ENCODE measurements at regions not wholly inside any gene's neighbourhood (a gene's known extent, or its start where the extent isn't known, plus 50 kb on each side); places are given as distances from the start of the nearest gene placed in this dataset.
A peak's percentile ranks its signal among the peaks of the same experiment; 100 is the strongest.

DNA sequence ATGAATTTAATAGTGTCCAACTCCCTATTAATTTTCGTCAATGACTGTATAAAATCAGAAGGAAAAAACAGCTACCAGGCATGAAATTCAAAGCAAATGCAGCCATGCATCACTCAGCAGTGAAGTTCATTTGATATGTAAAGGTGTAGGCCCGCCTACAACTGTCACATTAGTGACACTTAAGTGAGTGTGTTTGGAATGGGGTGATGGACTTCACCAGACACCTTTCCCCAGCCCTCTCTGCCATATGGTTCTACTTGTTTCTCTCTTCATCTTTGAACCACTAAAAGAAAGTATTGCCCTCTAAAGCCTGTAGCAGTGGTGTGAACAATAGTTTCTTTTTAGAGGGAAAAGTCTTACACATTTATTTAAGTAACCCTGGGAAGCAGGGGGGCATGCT, 124.0 kb downstream of the SIPA1L2 start:
- Histone ChIP-seq H3K36me3 (no peaks in the 10 kb centered on the region), H3K9ac (no peak overlapping the region), H2AFZ (replicated peaks) (no peak overlapping the region), H3K4me1 (peaks cover 34% of the 10 kb centered on the region), H4K20me1 (ENCODE audit: low read depth) (peaks cover 6% of the 10 kb centered on the region), H3K27ac (no peak overlapping the region), H3K79me2 (ENCODE audit: low read depth) (peaks cover 29% of the 10 kb centered on the region), H3K4me3 (no peak overlapping the region), H3K9me3 (ENCODE audit: low read depth) (no peaks in the 10 kb centered on the region), H3K4me2 (no peak overlapping the region), H3K27me3 (no peaks in the 10 kb centered on the region), H3F3A (ENCODE audit: low read depth) (peaks cover 8% of the 10 kb centered on the region)
- no peak for DNase-seq (ENCODE audit: low spot score)
- Mint-ChIP-seq H3K36me3 (peaks cover 31% of the 10 kb centered on the region), H3K27me3 (ENCODE audit: insufficient read depth, low read depth) (no peaks in the 10 kb centered on the region), H3K27ac (no peak overlapping the region), H3K9me3 (peaks cover 8% of the 10 kb centered on the region), H3K4me3 (no peak overlapping the region), H3K4me1 (peaks cover 57% of the 10 kb centered on the region)
- TF ChIP-seq, protein P1, sequence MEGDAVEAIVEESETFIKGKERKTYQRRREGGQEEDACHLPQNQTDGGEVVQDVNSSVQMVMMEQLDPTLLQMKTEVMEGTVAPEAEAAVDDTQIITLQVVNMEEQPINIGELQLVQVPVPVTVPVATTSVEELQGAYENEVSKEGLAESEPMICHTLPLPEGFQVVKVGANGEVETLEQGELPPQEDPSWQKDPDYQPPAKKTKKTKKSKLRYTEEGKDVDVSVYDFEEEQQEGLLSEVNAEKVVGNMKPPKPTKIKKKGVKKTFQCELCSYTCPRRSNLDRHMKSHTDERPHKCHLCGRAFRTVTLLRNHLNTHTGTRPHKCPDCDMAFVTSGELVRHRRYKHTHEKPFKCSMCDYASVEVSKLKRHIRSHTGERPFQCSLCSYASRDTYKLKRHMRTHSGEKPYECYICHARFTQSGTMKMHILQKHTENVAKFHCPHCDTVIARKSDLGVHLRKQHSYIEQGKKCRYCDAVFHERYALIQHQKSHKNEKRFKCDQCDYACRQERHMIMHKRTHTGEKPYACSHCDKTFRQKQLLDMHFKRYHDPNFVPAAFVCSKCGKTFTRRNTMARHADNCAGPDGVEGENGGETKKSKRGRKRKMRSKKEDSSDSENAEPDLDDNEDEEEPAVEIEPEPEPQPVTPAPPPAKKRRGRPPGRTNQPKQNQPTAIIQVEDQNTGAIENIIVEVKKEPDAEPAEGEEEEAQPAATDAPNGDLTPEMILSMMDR (IDR thresholded peaks at IDR 0.05), result no peak
- no peak for TF ChIP-seq EZH2phosphoT487 (IDR thresholded peaks at IDR 0.05)
- no peak for TF ChIP-seq EZH2 (IDR thresholded peaks at IDR 0.05)

DNA sequence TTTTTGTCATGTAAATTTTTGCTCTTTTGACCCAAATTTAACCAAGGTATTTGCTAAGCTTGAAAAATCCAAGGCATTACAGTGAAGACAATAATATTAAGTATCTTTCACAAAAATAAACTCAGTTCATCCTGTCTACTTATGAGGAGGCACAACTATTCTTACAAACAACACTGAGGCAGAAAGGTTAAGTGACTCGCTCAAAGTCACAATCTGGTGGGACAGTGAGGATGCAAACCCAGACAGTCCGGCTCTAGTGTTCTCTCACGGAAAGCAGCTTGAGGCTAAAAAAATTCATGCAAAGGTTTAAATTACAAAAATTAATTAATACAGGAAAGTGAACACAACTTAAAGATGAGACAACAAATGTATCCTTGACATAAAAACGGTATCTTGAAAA, 125.3 kb downstream of the SIPA1L2 start:
- Mint-ChIP-seq H3K27me3 (ENCODE audit: insufficient read depth, low read depth) (no peaks in the 10 kb centered on the region), H3K9me3 (peaks cover 8% of the 10 kb centered on the region), H3K27ac (peak overlapping the region; percentile 4), H3K4me1 (peaks cover 52% of the 10 kb centered on the region), H3K36me3 (peaks cover 33% of the 10 kb centered on the region), H3K4me3 (no peak overlapping the region)
- Histone ChIP-seq H3K36me3 (no peaks in the 10 kb centered on the region), H3K4me1 (peaks cover 24% of the 10 kb centered on the region), H3K79me2 (ENCODE audit: low read depth) (peaks cover 21% of the 10 kb centered on the region), H3K27ac (no peak overlapping the region), H2AFZ (replicated peaks) (no peak overlapping the region), H3K9me3 (ENCODE audit: low read depth) (no peaks in the 10 kb centered on the region), H4K20me1 (ENCODE audit: low read depth) (peaks cover 6% of the 10 kb centered on the region), H3K4me3 (no peak overlapping the region), H3F3A (ENCODE audit: low read depth) (peaks cover 6% of the 10 kb centered on the region), H3K27me3 (no peaks in the 10 kb centered on the region), H3K4me2 (no peak overlapping the region), H3K9ac (no peak overlapping the region)
- TF ChIP-seq, protein P1 (IDR thresholded peaks at IDR 0.05), result no peak
- TF ChIP-seq EZH2 (IDR thresholded peaks at IDR 0.05) (no peak), EZH2phosphoT487 (IDR thresholded peaks at IDR 0.05) (no peak)
- no peak for DNase-seq (ENCODE audit: low spot score)

DNA sequence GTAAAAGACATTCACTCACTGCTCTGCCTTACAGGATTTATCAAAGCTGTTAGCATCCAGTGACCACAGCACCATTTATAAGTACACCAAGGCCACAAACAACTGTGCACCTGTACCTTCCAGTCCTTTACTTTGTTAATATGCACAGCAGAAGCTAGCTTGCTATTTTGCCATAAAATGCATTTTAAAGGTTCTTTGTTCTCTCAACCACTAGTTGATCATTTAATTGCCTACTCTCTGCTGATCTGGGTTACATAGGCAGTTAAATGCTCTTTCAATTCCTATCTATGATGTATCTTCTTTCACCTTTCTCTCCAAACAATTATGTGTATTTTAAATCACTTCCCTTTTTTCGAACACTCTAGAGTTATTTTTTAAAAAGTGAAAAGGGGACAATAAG, 126.4 kb downstream of the SIPA1L2 start:
- no peak overlapping the region for H3K4me2 ChIP-seq
- H3K27me3 ChIP-seq, result no peaks in the 10 kb centered on the region
- TF ChIP-seq EZH2 (IDR thresholded peaks at IDR 0.05), result no peak
- H3K4me1 ChIP-seq, result peaks cover 24% of the 10 kb centered on the region
- Mint-ChIP-seq H3K9me3 (peaks cover 8% of the 10 kb centered on the region), H3K4me1 (peaks cover 54% of the 10 kb centered on the region), H3K36me3 (peaks cover 34% of the 10 kb centered on the region), H3K27ac (no peak overlapping the region), H3K27me3 (ENCODE audit: insufficient read depth, low read depth) (no peaks in the 10 kb centered on the region), H3K4me3 (no peak overlapping the region)
- no peaks in the 10 kb centered on the region for H3K9me3 ChIP-seq (ENCODE audit: low read depth)
- H3K79me2 ChIP-seq (ENCODE audit: low read depth), result peaks cover 21% of the 10 kb centered on the region
- H3K27ac ChIP-seq, result no peak overlapping the region
- no peaks in the 10 kb centered on the region for H3K36me3 ChIP-seq
- H3F3A ChIP-seq (ENCODE audit: low read depth), result peaks cover 5% of the 10 kb centered on the region
- no peak overlapping the region for H3K4me3 ChIP-seq
- H3K9ac ChIP-seq, result no peak overlapping the region
- H4K20me1 ChIP-seq (ENCODE audit: low read depth), result peaks cover 6% of the 10 kb centered on the region
- H2AFZ ChIP-seq (replicated peaks), result no peak overlapping the region
- no peak for DNase-seq (ENCODE audit: low spot score)

DNA sequence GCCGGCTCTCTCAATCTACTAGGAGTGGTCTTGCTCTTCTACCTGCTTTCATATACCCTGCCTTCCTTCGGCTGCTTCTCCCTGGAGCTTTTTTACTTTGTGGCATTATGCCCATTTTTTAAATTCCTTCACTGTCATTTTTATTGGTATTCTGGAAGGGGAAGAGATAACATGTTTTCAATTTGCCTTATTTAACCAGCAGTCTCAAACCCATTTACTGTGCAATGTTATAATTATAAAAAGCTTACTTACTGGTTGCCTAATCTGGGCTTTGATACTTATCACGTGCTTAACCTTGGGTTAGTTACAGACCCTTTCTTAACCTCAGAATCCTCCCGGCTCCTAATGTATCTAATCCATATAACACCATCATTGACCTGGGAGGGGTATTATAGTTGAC, 128.1 kb downstream of the SIPA1L2 start:
- Histone ChIP-seq H3K4me2 (no peak overlapping the region), H3K4me1 (peaks cover 14% of the 10 kb centered on the region), H3F3A (ENCODE audit: low read depth) (peaks cover 5% of the 10 kb centered on the region), H3K36me3 (no peaks in the 10 kb centered on the region), H3K27ac (no peak overlapping the region), H3K9ac (no peak overlapping the region), H4K20me1 (ENCODE audit: low read depth) (peaks cover 6% of the 10 kb centered on the region), H2AFZ (replicated peaks) (no peak overlapping the region), H3K4me3 (no peak overlapping the region), H3K9me3 (ENCODE audit: low read depth) (no peaks in the 10 kb centered on the region), H3K79me2 (ENCODE audit: low read depth) (peaks cover 6% of the 10 kb centered on the region), H3K27me3 (no peaks in the 10 kb centered on the region)
- DNase-seq (ENCODE audit: low spot score), result no peak
- peaks cover 39% of the 10 kb centered on the region for H3K36me3 Mint-ChIP-seq
- H3K27ac Mint-ChIP-seq, result no peak overlapping the region
- no peak for TF ChIP-seq EZH2 (IDR thresholded peaks at IDR 0.05)
- TF ChIP-seq, protein P1 (IDR thresholded peaks at IDR 0.05), result no peak
- no peak for TF ChIP-seq EZH2phosphoT487 (IDR thresholded peaks at IDR 0.05)
- peaks cover 8% of the 10 kb centered on the region for H3K9me3 Mint-ChIP-seq
- peaks cover 42% of the 10 kb centered on the region for H3K4me1 Mint-ChIP-seq
- no peaks in the 10 kb centered on the region for H3K27me3 Mint-ChIP-seq (ENCODE audit: insufficient read depth, low read depth)
- H3K4me3 Mint-ChIP-seq, result no peak overlapping the region
